ENCODE measurements at regions not wholly inside any gene's neighbourhood (a gene's known extent, or its start where the extent isn't known, plus 50 kb on each side); places are given as distances from the start of the nearest gene placed in this dataset.

GRCh38 chr6:126535595-126535994 lies 195.7 kb downstream of the CENPW start:
- no peak for TF ChIP-seq EZH2 (optimal IDR thresholded peaks at IDR 0.05; ENCODE audit: low read depth, low read length)
- no peak for TF ChIP-seq EZH2phosphoT487 (IDR thresholded peaks at IDR 0.05; ENCODE audit: low read length)
- TF ChIP-seq CTCF (IDR thresholded peaks at IDR 0.05; ENCODE audit: low read length), result no peak
- H3K36me3 ChIP-seq (replicated peaks; ENCODE audit: insufficient read depth, low read length), result no peaks in the 10 kb centered on the region
- H3K9ac ChIP-seq (ENCODE audit: low read length), result no peak overlapping the region
- no peak for DNase-seq
- H3K4me1 ChIP-seq (ENCODE audit: low read length), result no peaks in the 10 kb centered on the region
- H3K27ac ChIP-seq (ENCODE audit: low read length), result no peak overlapping the region
- no peak overlapping the region for H3K4me2 ChIP-seq (ENCODE audit: low read depth, low read length)
- no peaks in the 10 kb centered on the region for H3F3A ChIP-seq (ENCODE audit: insufficient read depth, low read length)
- no peaks in the 10 kb centered on the region for H3K9me2 ChIP-seq (replicated peaks; ENCODE audit: insufficient read depth, low read length)
- H3K9me3 ChIP-seq (replicated peaks; ENCODE audit: insufficient read depth, low read length), result no peaks in the 10 kb centered on the region
- no peaks in the 10 kb centered on the region for H3K79me2 ChIP-seq (ENCODE audit: low read length)
- no peaks in the 10 kb centered on the region for H3K27me3 ChIP-seq (replicated peaks; ENCODE audit: insufficient read depth, low read length)
- no peak overlapping the region for H2AFZ ChIP-seq (ENCODE audit: low read length)
- H3K4me3 ChIP-seq (ENCODE audit: low read length), result no peak overlapping the region
- H4K20me1 ChIP-seq (ENCODE audit: insufficient read depth, low read length), result no peaks in the 10 kb centered on the region

GRCh38 chr6:126537061-126537816 lies 197.3 kb downstream of the CENPW start:
- Histone ChIP-seq H3K4me3 (ENCODE audit: low read length) (no peak overlapping the region), H3K79me2 (ENCODE audit: low read length) (no peaks in the 10 kb centered on the region), H3K9me2 (replicated peaks; ENCODE audit: insufficient read depth, low read length) (no peaks in the 10 kb centered on the region), H4K20me1 (ENCODE audit: insufficient read depth, low read length) (no peaks in the 10 kb centered on the region), H3K9ac (ENCODE audit: low read length) (no peak overlapping the region), H3K27me3 (replicated peaks; ENCODE audit: insufficient read depth, low read length) (no peaks in the 10 kb centered on the region), H3F3A (ENCODE audit: insufficient read depth, low read length) (no peaks in the 10 kb centered on the region), H3K9me3 (replicated peaks; ENCODE audit: insufficient read depth, low read length) (no peaks in the 10 kb centered on the region), H3K4me2 (ENCODE audit: low read depth, low read length) (no peak overlapping the region), H2AFZ (ENCODE audit: low read length) (no peak overlapping the region), H3K27ac (ENCODE audit: low read length) (no peak overlapping the region), H3K4me1 (ENCODE audit: low read length) (no peaks in the 10 kb centered on the region), H3K36me3 (replicated peaks; ENCODE audit: insufficient read depth, low read length) (no peaks in the 10 kb centered on the region)
- TF ChIP-seq EZH2 (optimal IDR thresholded peaks at IDR 0.05; ENCODE audit: low read depth, low read length) (no peak), CTCF (IDR thresholded peaks at IDR 0.05; ENCODE audit: low read length) (no peak), EZH2phosphoT487 (IDR thresholded peaks at IDR 0.05; ENCODE audit: low read length) (no peak)
- DNase-seq, result peak; percentile 13

- H3K27me3 ChIP-seq (replicated peaks; ENCODE audit: insufficient read depth, low read length), result no peaks in the 10 kb centered on the region
- no peak overlapping the region for H3K27ac ChIP-seq (ENCODE audit: low read length)
- TF ChIP-seq CTCF (IDR thresholded peaks at IDR 0.05; ENCODE audit: low read length) (no peak), EZH2phosphoT487 (IDR thresholded peaks at IDR 0.05; ENCODE audit: low read length) (no peak), EZH2 (optimal IDR thresholded peaks at IDR 0.05; ENCODE audit: low read depth, low read length) (no peak)
- no peaks in the 10 kb centered on the region for H3K9me2 ChIP-seq (replicated peaks; ENCODE audit: insufficient read depth, low read length)
- H3K4me3 ChIP-seq (ENCODE audit: low read length), result no peak overlapping the region
- no peaks in the 10 kb centered on the region for H3K36me3 ChIP-seq (replicated peaks; ENCODE audit: insufficient read depth, low read length)
- H3F3A ChIP-seq (ENCODE audit: insufficient read depth, low read length), result no peaks in the 10 kb centered on the region
- no peaks in the 10 kb centered on the region for H4K20me1 ChIP-seq (ENCODE audit: insufficient read depth, low read length)
- H3K9ac ChIP-seq (ENCODE audit: low read length), result no peak overlapping the region
- no peaks in the 10 kb centered on the region for H3K79me2 ChIP-seq (ENCODE audit: low read length)
- H3K4me2 ChIP-seq (ENCODE audit: low read depth, low read length), result no peak overlapping the region
- H2AFZ ChIP-seq (ENCODE audit: low read length), result no peak overlapping the region
- H3K4me1 ChIP-seq (ENCODE audit: low read length), result no peaks in the 10 kb centered on the region
- H3K9me3 ChIP-seq (replicated peaks; ENCODE audit: insufficient read depth, low read length), result no peaks in the 10 kb centered on the region
- DNase-seq, result no peak
Measured at GRCh38 chr6:126539022-126539421, 199.1 kb downstream of the CENPW start.
